ENCODE measurements at regions not wholly inside any gene's neighbourhood (a gene's known extent, or its start where the extent isn't known, plus 50 kb on each side); places are given as distances from the start of the nearest gene placed in this dataset.

- H2BK120ac ChIP-seq (ENCODE audit: low read depth, low read length, poor library complexity, severe bottlenecking): no peak overlapping the region
- H3K9ac ChIP-seq (ENCODE audit: extremely low read depth, insufficient read length, low read length): no peak overlapping the region
- Mint-ChIP-seq H3K9me3 (no peaks in the 10 kb centered on the region), H3K4me1 (peaks cover 3 to 16% of the 10 kb centered on the region in 2 experiments; a peak in 2 of 4 replicates), H3K4me3 (no peak overlapping the region), H3K36me3 (ENCODE audit: insufficient read depth in 1 of 3, low read depth in 3 of 3) (no peaks in the 10 kb centered on the region; a peak in 1 of 7 replicates), H3K27me3 (ENCODE audit: low read depth) (no peaks in the 10 kb centered on the region), H3K27ac (no peak overlapping the region; a peak in 1 of 7 replicates)
- no peaks in the 10 kb centered on the region for H3K79me2 ChIP-seq (ENCODE audit: insufficient read depth, low read length)
- H3K4ac ChIP-seq (ENCODE audit: low read depth, low read length): no peak overlapping the region
- H2BK12ac ChIP-seq (ENCODE audit: insufficient read length, low read depth, low read length): no peak overlapping the region
- H3T11ph ChIP-seq (ENCODE audit: low read length): no peak overlapping the region
- H2BK20ac ChIP-seq (ENCODE audit: low read depth, low read length, poor library complexity, severe bottlenecking): no peak overlapping the region
- H2AFZ ChIP-seq (ENCODE audit: low read length): no peak overlapping the region
- H4K5ac ChIP-seq (ENCODE audit: insufficient read length, low read depth, low read length): no peak overlapping the region
- WGBS (ENCODE audit: extremely low coverage, insufficient read length, low lambda C conversion rate): no CpG with 5 or more reads among the region's 1 CpG
- no peaks in the 10 kb centered on the region for H4K20me1 ChIP-seq (ENCODE audit: control insufficient read depth, insufficient read depth, insufficient read length)
- no peak overlapping the region for H3K14ac ChIP-seq (ENCODE audit: insufficient read depth, low read length)
- H3K27ac ChIP-seq (ENCODE audit: insufficient read length, low read depth, low read length): no peak overlapping the region
- H3K56ac ChIP-seq (ENCODE audit: insufficient read length, low read depth, low read length): no peak overlapping the region
- no peaks in the 10 kb centered on the region; the same call in 1 of the 2 replicates for H3K4me1 ChIP-seq (ENCODE audit: insufficient read depth, low read length)
- H4K91ac ChIP-seq (ENCODE audit: insufficient read length, low read depth, low read length): no peak overlapping the region
- H3K79me1 ChIP-seq (ENCODE audit: insufficient read depth, low read depth, low read length, poor library complexity, severe bottlenecking): no peaks in the 10 kb centered on the region
- DNase-seq: no peak
- no peak overlapping the region for H3K4me2 ChIP-seq (ENCODE audit: insufficient read depth, insufficient read length, low read length)
- H2AK5ac ChIP-seq (ENCODE audit: insufficient read length, low read length): no peak overlapping the region
- H4K8ac ChIP-seq (replicated peaks; ENCODE audit: insufficient read length, low read depth, low read length): no peak overlapping the region
- H2BK15ac ChIP-seq (ENCODE audit: low read depth, low read length): no peak overlapping the region
- TF ChIP-seq CTCF (conservative IDR thresholded peaks at IDR 0.05): no peak
- H3K18ac ChIP-seq (ENCODE audit: insufficient read length, low read depth, low read length): no peak overlapping the region
- H3K9me3 ChIP-seq (ENCODE audit: control insufficient read depth, low read depth, low read length): no peaks in the 10 kb centered on the region
- H3K23me2 ChIP-seq (ENCODE audit: insufficient read length, low read depth, low read length, poor library complexity, severe bottlenecking): no peaks in the 10 kb centered on the region
- H3K23ac ChIP-seq (ENCODE audit: insufficient read length, low read depth, low read length): no peak overlapping the region
- no peak overlapping the region for H2BK5ac ChIP-seq (ENCODE audit: insufficient read length, low read length)
- no peaks in the 10 kb centered on the region for H3K27me3 ChIP-seq (ENCODE audit: insufficient read depth, low read length)
Observed at GRCh38 chr6:90646940-90647339, 60.1 kb upstream of the MAP3K7 start.

Data from H9 (cell line).